GM12873 (cell line): ENCODE measurements at regions not wholly inside any gene's neighbourhood (a gene's known extent, or its start where the extent isn't known, plus 50 kb on each side); places are given as distances from the start of the nearest gene placed in this dataset.

Experiments used
- TF ChIP-seq, protein P1 (sequence below): IDR thresholded peaks from 2 replicates; pipeline ENCODE4 v1.5.1; 2012; ENCODE audit warnings: low read depth, mild to moderate bottlenecking, moderate library complexity, low read length, control low read depth; ENCODE audit not compliant: insufficient read depth; ENCODE audit errors: missing control alignments

DNA sequence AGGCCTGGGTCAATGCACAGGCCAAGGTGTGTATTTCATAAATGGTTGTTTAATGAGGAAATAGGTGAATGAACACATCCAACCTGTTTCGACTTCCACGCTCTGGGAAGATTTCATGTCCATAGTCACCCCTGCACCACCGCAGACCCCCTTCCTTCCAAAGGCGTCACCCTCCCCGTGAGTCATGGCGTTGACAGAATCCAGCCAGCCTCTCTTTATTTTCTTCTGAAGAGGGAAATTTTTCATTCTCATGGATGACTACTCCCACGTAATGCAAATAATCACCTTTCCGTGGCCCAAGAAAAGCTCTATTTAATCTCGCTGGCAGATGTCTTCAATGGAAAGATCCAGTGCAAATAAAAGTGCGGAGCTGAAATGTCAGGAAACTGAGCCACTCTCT, 75.3 kb upstream of the FOXK1 start:
- TF ChIP-seq, protein P1, sequence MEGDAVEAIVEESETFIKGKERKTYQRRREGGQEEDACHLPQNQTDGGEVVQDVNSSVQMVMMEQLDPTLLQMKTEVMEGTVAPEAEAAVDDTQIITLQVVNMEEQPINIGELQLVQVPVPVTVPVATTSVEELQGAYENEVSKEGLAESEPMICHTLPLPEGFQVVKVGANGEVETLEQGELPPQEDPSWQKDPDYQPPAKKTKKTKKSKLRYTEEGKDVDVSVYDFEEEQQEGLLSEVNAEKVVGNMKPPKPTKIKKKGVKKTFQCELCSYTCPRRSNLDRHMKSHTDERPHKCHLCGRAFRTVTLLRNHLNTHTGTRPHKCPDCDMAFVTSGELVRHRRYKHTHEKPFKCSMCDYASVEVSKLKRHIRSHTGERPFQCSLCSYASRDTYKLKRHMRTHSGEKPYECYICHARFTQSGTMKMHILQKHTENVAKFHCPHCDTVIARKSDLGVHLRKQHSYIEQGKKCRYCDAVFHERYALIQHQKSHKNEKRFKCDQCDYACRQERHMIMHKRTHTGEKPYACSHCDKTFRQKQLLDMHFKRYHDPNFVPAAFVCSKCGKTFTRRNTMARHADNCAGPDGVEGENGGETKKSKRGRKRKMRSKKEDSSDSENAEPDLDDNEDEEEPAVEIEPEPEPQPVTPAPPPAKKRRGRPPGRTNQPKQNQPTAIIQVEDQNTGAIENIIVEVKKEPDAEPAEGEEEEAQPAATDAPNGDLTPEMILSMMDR, result no peak

DNA sequence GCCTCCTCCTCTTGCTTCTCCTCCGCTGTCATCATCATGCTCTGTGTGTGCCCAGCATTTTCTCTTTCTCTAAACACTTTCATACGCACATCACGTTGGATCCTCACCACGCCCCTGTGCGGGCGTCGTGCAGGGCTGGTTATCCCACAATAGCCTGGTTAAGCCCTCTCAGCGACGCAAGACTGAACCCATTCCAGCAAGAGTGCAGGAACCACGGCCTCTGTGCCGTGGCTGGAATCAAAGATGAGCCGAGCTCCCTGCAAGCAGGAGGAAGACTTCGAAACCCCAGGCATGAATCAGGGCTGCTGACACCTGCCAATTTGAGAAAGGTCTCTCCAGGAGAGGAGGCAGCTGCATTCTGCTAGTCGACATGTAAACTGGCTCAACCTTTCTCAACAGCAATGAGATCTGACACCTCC, 74.8 kb upstream of the FOXK1 start:
- TF ChIP-seq, protein P1, result no peak

DNA sequence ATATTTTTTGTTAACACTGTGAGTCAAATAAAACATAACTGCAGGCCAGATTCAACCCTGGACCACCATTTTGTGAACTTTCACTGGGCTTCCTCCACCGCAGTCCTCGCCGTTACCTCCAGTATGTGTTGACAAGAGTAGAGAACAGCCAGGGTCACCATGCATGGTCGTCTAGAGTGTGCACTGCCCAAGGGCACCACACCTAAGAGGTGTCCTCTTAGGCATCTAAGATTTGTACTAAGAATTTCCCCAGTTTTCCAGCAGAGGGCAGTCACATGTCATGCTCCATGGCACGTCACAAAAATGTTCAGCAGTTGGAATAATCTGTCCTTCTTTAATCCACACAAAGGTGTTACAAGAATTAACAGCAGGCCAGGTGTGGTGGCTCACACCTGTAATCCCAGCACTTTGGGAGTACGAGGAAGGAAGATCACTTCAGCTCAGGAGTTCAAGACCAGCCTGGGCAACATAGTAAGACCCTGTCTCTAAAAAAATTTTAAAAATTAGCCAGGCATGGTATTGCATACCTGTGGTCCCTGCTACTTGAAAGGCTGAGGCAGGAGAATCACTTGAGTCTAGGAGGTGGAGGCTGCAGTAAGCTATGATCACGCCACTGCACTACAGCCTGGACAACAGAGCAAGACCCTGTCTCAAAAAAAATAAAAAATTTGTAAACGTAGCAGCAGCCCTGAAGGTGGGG, 71.2 kb upstream of the FOXK1 start:
- TF ChIP-seq, protein P1, result peak; percentile 84

DNA sequence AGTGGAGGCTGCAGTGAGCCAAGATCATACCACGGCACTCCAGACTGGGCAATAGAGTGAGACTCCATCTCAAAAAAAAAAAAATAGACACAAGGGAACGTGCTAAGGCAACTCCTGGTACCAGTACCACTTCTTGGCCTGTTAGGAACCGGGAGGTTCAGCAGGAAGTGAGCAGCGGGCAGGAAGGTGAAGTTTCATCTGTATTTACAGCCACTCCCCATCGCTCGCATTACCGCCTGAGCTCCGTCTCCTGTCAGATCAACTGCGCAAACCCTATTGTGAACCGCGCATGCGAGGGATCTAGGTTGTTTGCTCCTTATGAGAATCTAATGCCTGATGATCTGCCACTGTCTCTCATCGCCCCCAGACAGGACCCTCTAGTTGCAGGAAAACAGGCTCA, 69.9 kb upstream of the FOXK1 start:
- TF ChIP-seq, protein P1, result no peak

DNA sequence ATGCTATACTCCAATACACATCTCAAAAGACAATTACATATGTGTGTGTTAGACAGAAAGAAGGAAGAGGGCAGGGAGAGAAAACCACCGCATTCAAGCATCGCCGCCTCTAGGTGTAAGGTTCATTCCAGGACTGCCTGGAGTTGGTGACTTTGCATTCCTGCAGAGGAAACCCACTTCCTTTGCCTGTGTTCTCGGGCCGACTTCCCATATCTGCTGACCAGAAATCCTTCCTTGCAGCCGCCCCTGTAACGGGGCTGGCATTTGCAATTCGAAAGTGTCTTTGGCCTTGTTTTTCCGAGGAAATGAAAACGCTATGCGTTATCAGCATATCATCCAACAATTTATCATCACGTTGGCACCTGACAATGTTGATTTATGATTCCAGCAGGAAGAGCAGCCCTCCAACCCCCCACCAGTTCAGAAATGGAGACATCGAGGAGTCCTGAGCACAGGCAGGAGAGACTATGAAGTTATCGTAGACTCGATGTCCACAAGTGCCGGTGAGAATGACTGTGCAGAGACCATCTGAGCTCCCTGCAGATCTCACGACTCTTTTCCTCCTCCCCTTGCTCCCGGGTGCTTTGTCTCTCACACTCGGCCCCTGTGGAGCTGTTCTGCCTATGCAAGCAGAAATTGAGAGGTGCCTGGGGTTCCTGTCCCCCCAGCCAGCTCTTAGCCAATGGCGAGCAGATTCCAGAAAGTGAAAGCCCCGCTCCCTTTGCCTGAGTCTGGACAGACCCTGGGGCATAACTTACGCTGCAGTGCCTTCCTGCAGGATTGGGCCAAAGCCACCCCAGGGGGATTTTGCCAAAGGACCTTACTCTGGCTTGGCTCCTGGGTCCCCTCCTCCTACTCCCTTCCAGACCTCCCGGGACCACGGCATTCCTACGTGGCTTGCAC, 68.9 kb upstream of the FOXK1 start:
- TF ChIP-seq, protein P1, result no peak

DNA sequence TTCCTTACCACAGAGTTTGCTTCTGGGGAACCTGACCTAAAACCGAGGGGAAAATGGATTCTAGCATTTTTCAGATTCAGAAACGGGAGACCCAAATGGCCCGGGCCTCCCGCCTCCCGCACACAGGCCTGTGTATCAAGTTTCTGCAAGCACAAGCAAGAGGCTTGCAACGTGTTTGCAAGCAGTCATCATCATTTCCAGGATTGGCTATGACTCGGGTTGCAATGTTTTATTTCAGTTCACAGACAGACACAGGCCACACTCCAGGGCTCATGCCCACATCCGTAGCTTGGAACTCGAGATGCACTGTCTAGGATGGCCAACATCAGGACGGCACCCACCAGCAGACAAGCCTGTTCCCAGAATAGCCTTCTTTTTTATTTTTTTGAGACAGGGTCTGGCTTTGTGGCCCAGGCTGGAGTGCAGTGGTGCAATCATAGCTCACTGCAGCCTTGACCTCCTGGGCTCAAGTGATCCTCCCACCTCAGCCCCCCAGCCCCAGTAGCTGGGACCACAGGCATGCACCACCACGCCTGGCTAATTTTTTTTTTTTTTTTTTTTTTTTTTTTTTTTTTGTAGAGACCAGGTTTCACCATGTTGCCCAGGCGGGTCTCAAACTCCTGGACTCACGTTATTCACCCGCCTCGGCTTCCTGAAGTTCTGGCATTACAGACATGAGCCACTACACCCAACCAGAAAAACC, 68.1 kb upstream of the FOXK1 start:
- TF ChIP-seq, protein P1, result no peak

DNA sequence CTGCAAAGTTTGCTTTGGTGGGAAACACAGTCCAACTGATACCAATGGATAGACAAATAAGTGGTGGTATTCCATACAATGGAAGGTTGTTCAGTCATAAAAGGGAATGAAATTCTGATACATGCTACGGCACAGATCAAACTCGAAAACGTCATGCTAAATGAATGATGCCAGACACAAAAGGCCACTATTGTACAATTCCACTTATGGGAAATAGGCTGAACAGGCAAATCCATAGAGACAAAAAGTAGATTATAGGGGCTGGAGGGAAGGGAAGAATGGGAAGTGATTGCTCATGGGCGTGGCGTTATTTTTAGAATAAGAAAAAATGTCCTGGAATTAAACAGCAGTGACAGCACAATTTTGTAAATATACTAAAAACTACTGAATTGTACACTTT, 66.0 kb upstream of the FOXK1 start:
- TF ChIP-seq, protein P1, result no peak
